GM12865 (cell line): ENCODE measurements at regions not wholly inside any gene's neighbourhood (a gene's known extent, or its start where the extent isn't known, plus 50 kb on each side); places are given as distances from the start of the nearest gene placed in this dataset.

Experiments
- DNase-seq: peaks from one replicate; pipeline ENCODE4 v3.0.0; 2010; ENCODE audit warnings: low read depth
- H3K4me3 ChIP-seq: 2 replicates; pipeline ENCODE4 v1.5.1; 2011; ENCODE audit warnings: mild to moderate bottlenecking, low read depth, low read length, control low read depth
- TF ChIP-seq, protein P1 (sequence below): IDR thresholded peaks from 2 replicates; pipeline ENCODE4 v1.5.1; 2011; ENCODE audit warnings: low read length, control low read depth, low read depth, inconsistent platforms; ENCODE audit not compliant: insufficient read depth; ENCODE audit errors: missing control alignments

DNA sequence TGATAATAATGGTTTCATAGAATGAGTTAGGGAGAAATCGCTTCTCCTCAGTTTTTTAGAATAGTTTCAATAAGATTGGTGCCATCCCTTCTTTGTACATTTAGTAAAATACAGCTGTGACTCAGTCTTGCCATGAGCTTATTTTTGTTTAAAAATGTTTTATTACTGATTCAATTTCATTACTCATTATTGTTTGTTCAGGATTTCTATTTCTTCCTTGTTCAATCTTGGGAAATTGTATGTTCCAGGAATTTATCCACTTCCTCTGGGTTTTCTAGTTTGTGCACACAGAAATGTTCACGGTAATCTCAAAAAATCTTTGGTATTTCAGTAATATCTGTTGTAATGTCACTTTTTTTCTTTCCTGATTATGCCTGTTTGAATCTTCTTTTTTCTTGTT lies 371.5 kb upstream of the SETBP1 start:
- TF ChIP-seq, protein P1, sequence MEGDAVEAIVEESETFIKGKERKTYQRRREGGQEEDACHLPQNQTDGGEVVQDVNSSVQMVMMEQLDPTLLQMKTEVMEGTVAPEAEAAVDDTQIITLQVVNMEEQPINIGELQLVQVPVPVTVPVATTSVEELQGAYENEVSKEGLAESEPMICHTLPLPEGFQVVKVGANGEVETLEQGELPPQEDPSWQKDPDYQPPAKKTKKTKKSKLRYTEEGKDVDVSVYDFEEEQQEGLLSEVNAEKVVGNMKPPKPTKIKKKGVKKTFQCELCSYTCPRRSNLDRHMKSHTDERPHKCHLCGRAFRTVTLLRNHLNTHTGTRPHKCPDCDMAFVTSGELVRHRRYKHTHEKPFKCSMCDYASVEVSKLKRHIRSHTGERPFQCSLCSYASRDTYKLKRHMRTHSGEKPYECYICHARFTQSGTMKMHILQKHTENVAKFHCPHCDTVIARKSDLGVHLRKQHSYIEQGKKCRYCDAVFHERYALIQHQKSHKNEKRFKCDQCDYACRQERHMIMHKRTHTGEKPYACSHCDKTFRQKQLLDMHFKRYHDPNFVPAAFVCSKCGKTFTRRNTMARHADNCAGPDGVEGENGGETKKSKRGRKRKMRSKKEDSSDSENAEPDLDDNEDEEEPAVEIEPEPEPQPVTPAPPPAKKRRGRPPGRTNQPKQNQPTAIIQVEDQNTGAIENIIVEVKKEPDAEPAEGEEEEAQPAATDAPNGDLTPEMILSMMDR: no peak
- DNase-seq: no peak
- H3K4me3 ChIP-seq: no peak overlapping the region

DNA sequence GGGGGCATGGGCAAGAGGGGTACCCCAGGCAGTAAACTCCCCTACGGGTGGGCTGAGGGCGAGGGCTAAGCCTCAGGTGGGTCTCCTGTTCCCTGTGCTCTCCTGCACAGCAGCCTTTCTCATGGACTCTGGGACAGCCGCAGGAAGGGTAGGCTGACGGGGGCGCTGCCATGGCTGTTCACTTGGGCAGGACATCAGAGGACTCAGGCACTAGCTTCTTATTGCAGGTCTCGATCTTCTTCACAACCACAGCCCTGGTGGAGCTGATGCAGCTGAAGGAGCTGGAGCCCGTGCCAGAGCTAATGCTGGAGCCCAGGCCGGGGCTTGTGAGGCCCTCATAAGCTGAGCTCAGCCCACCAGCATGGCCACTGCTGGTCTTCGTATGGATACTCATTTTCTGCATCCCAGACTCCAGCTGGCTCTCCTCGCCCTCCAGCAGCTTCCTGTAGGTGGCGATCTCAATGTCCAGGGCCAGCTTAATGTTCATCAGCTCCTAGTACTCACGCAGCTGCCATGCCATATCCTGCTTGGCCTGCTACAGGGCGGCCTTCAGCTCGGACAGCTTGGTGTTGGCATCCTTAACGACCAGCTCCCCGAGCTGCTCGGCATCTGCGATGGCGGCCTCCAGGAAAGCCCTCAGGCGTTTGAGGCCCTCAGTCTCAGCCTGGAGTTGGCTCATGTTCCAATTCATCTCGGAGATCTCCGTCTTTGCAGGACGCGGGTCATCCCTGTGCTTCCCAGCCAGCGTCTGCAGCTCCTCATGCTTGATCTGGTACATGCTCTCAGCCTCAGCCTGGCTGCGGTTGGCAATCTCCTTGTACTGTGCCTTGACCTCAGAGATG lies 359.8 kb upstream of the SETBP1 start:
- TF ChIP-seq, protein P1: no peak
- H3K4me3 ChIP-seq: no peak overlapping the region
- no peak for DNase-seq

DNA sequence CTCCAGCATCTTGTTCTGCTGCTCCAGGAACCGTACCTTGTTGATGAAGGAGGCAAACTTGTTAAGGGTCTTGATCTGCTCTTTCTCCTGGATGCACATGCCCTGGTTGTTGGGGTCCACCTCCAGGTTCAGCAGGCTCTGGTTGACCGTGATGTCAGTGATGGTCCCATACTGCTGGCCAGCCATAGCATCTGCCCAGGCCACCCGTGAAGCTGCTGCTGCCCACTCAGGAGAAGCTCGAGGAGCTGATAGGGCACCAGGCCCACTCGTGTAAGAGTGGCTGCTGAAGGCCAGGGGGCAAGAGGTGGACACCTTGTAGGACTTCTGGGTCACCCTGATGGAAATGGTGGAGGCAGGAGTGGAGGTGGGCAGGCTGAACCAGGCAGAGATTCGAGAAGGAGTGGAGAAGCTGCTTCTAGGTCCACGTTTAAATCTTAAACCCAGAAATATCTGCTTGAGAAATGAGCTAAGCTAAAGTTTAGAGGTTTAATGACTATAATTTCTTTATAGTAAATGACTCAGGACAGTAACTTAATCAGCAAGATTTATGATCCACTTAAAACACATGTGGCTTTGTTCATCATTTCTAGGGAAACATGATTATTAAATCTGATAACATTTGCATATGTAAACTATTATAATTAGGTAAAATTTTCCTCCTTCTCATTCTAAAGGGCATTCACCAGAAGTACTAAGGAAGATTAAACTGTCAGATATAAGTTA lies 358.7 kb upstream of the SETBP1 start:
- TF ChIP-seq, protein P1: no peak
- H3K4me3 ChIP-seq: no peak overlapping the region
- DNase-seq: no peak

DNA sequence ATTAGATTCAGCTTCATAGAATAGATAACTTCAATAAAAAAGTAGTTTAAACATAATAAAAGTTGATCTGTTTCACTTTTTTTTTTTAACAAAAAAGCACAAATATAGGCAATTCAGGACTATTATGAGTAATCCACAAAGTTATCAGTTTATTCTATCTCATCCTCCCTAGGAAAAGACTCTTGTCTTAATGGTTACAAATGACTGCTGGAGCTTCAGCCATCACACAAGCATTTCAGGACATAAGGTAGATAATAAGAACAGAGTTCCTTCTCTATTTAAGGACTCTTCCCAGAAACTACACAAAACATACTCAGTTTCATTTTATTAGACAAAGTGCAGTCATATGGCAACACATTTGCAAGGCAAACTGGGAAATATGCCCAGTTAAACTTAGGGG lies 357.6 kb upstream of the SETBP1 start:
- H3K4me3 ChIP-seq: no peak overlapping the region
- TF ChIP-seq, protein P1: no peak

DNA sequence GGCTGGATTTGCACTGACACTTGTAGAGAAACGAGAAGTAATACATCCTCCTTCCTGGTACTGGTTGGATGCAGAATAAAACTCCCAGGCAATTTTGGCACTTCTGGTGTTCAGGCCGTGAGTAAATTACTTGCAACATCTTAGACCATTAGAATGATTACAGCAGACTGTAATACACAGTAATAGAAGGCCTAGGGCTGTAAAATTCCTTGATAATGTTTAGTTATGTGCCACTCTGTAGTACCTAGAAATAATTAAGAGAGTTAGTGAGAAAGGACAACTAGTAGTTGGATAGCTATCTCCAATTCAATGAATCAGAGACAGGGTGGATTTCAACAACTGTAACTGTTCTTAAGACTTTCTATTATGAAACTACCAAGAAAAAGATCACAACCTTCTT lies 356.3 kb upstream of the SETBP1 start:
- H3K4me3 ChIP-seq: no peak overlapping the region
- TF ChIP-seq, protein P1: no peak
- DNase-seq: no peak

More for the DNA sequence above, 357.6 kb upstream of the SETBP1 start:
- no peak for DNase-seq

DNA sequence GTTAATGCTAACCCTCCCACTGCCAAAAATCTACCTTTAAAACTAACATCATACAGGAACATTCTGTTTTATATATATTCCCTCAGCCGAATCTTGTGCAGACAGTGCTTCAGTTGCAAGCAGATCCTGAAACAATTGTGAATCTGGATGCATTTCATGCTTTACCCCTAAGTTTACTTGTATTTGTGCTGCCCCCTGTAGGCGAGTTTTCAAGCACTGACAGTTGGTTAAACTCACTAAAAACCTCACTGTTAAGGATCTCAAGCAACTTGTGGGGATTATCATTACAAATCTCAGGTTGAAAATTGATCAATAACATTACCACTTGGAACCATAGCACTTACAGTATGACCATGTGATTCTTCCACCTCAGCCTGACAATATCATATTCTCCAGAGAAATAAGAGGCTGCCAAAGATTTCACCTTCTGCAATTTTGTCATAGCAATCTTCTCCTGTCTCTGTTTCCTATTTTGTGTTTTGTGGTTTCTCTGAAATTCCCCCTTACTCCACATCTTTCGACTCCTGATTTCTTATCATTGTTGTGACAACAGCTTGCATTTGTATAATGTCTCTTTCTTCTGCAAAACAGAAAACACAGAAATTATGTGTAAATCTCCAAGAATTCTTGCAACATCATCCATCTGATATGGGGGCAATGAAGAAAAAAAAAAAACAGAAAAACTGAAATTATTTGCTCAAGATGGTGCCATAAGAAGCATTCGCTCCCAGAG lies 354.6 kb upstream of the SETBP1 start:
- peak; percentile 54 for DNase-seq
- H3K4me3 ChIP-seq: no peak overlapping the region
- TF ChIP-seq, protein P1: peak; percentile 50
